HFFc6 (cell line): ENCODE measurements at regions not wholly inside any gene's neighbourhood (a gene's known extent, or its start where the extent isn't known, plus 50 kb on each side); places are given as distances from the start of the nearest gene placed in this dataset.

Source experiments
- DNase-seq: peaks from one replicate; pipeline ENCODE4 v3.0.0-alpha.2; 2018
- H3K27ac Mint-ChIP-seq: 2 replicates; pipeline ENCODE4 v1.8.0; 2020; ENCODE audit warnings: mild to moderate bottlenecking, mixed read lengths
- H3K27me3 Mint-ChIP-seq: 2 replicates; pipeline ENCODE4 v1.8.0; 2021; ENCODE audit warnings: mild to moderate bottlenecking, moderate library complexity, mixed read lengths; ENCODE audit not compliant: insufficient read depth
- H3K36me3 Mint-ChIP-seq: 2 replicates; pipeline ENCODE4 v1.8.0; 2021; ENCODE audit warnings: low read depth, mixed read lengths
- H3K4me1 Mint-ChIP-seq: 2 replicates; pipeline ENCODE4 v1.8.0; 2020; ENCODE audit warnings: low read depth, mixed read lengths
- H3K4me3 Mint-ChIP-seq: 2 replicates; pipeline ENCODE4 v1.8.0; 2020; ENCODE audit warnings: mild to moderate bottlenecking, moderate library complexity, mixed read lengths
- H3K9me3 Mint-ChIP-seq: 2 replicates; pipeline ENCODE4 v1.8.0; 2020; ENCODE audit warnings: mild to moderate bottlenecking, mixed read lengths
- TF ChIP-seq, protein P1 (sequence below): fragments of 200-600 bp; sonication (generic); IDR thresholded peaks from 2 replicates; pipeline ENCODE4 v1.5.0; 2021; ENCODE audit warnings: antibody characterized with exemption, mild to moderate bottlenecking

DNA sequence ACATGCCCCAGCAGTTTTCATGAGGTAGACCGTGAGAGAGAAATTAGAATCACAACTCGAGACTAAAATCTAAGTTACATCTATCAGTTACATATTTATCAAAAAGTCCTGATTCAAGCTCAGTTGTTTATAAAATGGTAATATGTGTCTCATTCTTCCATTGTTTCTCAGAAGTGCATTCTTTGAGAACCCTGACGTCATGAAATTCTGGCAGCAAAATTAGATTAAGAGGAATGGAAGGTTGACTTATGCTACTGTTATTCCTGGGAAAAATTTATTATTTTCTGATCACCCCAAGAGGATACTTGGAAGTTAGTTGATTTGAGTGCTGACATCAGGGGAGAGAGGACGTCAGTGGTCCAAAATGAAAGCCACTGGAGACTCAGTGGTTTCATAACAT, 1864.8 kb upstream of the LRRTM1 start:
- DNase-seq: no peak
- Mint-ChIP-seq H3K27me3 (no peaks in the 10 kb centered on the region), H3K36me3 (no peaks in the 10 kb centered on the region), H3K4me1 (no peaks in the 10 kb centered on the region), H3K9me3 (peaks cover 18% of the 10 kb centered on the region), H3K27ac (no peak overlapping the region), H3K4me3 (no peak overlapping the region)
- TF ChIP-seq, protein P1, sequence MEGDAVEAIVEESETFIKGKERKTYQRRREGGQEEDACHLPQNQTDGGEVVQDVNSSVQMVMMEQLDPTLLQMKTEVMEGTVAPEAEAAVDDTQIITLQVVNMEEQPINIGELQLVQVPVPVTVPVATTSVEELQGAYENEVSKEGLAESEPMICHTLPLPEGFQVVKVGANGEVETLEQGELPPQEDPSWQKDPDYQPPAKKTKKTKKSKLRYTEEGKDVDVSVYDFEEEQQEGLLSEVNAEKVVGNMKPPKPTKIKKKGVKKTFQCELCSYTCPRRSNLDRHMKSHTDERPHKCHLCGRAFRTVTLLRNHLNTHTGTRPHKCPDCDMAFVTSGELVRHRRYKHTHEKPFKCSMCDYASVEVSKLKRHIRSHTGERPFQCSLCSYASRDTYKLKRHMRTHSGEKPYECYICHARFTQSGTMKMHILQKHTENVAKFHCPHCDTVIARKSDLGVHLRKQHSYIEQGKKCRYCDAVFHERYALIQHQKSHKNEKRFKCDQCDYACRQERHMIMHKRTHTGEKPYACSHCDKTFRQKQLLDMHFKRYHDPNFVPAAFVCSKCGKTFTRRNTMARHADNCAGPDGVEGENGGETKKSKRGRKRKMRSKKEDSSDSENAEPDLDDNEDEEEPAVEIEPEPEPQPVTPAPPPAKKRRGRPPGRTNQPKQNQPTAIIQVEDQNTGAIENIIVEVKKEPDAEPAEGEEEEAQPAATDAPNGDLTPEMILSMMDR: no peak

DNA sequence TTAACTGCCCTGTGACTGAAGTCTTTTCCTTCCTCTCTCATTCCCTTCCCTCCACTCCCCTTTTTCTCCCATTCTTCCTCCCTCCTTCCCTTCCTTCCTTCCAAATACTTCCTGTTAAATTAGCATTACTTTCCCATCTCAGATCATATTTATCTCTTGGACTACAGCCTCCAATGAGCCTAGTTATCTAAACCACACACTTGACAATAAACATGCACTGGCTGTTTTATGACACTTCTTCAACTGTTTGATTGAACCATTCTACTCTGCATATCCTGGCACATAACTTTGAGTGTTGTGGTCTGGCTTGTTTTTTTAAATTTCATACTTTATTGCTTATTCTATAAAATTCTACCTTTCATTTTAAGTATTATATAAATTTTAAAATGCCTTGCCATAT, 1860.8 kb upstream of the LRRTM1 start:
- TF ChIP-seq, protein P1: no peak
- Mint-ChIP-seq H3K4me3 (no peak overlapping the region), H3K27me3 (no peaks in the 10 kb centered on the region), H3K4me1 (no peaks in the 10 kb centered on the region), H3K36me3 (no peaks in the 10 kb centered on the region), H3K27ac (no peak overlapping the region), H3K9me3 (peaks cover 13% of the 10 kb centered on the region; the same call in 1 of the 2 replicates)
- DNase-seq: no peak

DNA sequence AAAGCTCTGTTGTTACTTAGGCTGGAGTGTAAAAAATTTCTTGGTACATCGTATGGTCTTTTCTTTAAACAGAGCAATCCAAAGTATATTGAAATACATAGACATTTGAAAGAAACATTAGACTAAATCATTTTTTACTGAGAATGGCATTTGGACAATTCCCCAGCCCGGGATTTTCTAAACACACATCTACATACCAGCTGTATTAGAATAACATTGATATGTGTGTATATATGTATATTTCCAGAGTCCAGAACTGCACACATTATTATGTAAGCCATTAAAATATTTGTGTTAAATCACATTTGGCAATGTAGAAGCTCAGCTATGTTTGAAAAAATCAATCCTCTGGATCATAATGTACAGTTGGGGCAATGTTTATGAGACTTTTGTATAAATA, 1853.6 kb upstream of the LRRTM1 start:
- no peak overlapping the region for H3K27ac Mint-ChIP-seq
- no peaks in the 10 kb centered on the region for H3K36me3 Mint-ChIP-seq
- peaks cover 41% of the 10 kb centered on the region for H3K9me3 Mint-ChIP-seq
- no peak for DNase-seq
- H3K4me3 Mint-ChIP-seq: no peak overlapping the region
- TF ChIP-seq, protein P1: no peak
- H3K4me1 Mint-ChIP-seq: no peaks in the 10 kb centered on the region
- H3K27me3 Mint-ChIP-seq: no peaks in the 10 kb centered on the region

DNA sequence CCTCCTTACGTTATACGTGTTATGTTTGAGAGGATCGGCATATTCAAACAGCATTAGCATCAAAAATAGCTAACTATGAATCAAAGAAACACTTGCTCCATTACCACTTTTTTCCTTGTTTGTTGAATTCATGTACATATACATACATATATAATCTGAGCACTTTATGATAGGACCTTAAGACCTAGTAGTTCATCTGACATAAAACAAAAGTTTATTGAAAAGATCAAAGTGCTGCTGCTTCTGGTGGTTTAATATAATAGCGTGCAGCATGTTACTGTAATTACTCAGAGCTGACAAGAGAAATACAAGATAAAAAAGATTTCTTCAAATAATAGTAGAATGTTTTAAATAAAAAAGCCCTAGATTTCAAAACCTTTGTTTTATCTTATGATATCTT, 1850.9 kb upstream of the LRRTM1 start:
- no peaks in the 10 kb centered on the region for H3K36me3 Mint-ChIP-seq
- H3K4me1 Mint-ChIP-seq: no peaks in the 10 kb centered on the region
- H3K9me3 Mint-ChIP-seq: peaks cover 55% of the 10 kb centered on the region
- H3K27me3 Mint-ChIP-seq: no peaks in the 10 kb centered on the region
- TF ChIP-seq, protein P1: no peak
- H3K4me3 Mint-ChIP-seq: no peak overlapping the region
- no peak overlapping the region for H3K27ac Mint-ChIP-seq
- no peak for DNase-seq

DNA sequence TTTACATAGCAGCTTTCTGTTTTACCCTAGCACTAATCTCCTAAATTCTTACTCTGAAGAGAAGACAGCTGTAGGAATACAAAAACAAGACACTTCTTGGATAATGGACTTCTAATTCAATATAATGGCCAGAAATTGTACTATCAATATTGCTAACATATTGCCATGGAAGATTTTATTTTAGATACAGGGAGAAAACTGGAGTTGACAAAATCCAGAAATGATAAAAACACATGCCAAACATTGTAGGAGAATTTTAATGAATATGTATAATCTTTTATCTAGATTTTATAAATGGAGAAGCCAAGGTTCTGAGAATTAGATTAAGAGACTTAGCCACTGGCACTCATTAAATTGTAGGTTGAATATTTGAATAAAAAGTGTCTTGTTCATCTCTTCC, 1838.8 kb upstream of the LRRTM1 start:
- Mint-ChIP-seq H3K36me3 (no peaks in the 10 kb centered on the region), H3K4me1 (no peaks in the 10 kb centered on the region), H3K4me3 (no peak overlapping the region), H3K27ac (no peak overlapping the region), H3K27me3 (no peaks in the 10 kb centered on the region), H3K9me3 (peaks cover 23% of the 10 kb centered on the region)
- TF ChIP-seq, protein P1: no peak
- no peak for DNase-seq

DNA sequence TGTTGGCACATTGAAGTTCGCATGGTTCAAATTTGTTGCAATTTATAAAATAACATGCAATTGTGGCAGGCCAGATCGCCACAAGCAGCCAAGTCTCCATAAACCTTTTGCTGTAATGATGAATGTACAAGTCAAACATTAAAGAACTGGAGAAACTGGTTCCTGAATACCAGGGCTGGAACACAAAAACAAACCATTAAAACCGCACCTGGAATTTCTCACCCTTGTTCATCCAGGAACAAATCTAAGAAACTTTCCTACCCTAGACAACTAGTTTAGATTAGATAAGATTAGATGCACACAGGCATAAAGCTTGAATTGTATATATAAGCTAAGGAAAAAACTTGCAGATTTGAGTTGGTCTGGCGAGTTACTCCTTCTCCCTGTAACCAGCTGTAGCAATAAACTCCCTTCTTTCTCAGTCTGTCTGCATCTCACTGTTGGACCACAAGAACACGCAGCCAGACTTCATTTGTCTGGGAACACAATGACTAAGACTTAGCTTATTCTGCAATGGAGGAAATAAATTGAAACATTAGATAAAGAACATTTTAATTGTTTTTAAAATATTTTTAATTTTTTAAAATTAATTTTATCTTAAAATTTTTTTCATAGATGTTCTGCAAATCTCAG, 1835.5 kb upstream of the LRRTM1 start:
- H3K27ac Mint-ChIP-seq: no peak overlapping the region
- peaks cover 23% of the 10 kb centered on the region for H3K9me3 Mint-ChIP-seq
- no peaks in the 10 kb centered on the region for H3K36me3 Mint-ChIP-seq
- H3K4me1 Mint-ChIP-seq: no peaks in the 10 kb centered on the region
- no peak for DNase-seq
- TF ChIP-seq, protein P1: no peak
- H3K4me3 Mint-ChIP-seq: no peak overlapping the region
- no peaks in the 10 kb centered on the region for H3K27me3 Mint-ChIP-seq
